K562 (cell line): ENCODE measurements at regions not wholly inside any gene's neighbourhood (a gene's known extent, or its start where the extent isn't known, plus 50 kb on each side); places are given as distances from the start of the nearest gene placed in this dataset.

Source experiments
- BRCA1 ChIP-seq, 2 experiments: fragments of 450-650 bp in 1 of 2; sonication (generic) in 1 of 2; formaldehyde crosslinking in 1 of 2; IDR thresholded peaks; 2 replicates each; pipeline versions ENCODE4 v1.5.0 to v1.6.1; 2017 to 2020; ENCODE audit warnings: mild to moderate bottlenecking in 1 of 2, missing genetic modification reagents in 1 of 2
- C11orf30 ChIP-seq: fragments of 450-650 bp; IDR thresholded peaks from 2 replicates; pipeline ENCODE4 v1.6.1; 2016; ENCODE audit warnings: low read depth, mild to moderate bottlenecking
- EP400 ChIP-seq: fragments of 450-650 bp; IDR thresholded peaks from 2 replicates; pipeline ENCODE4 v1.6.1; 2017; ENCODE audit warnings: antibody characterized with exemption, mild to moderate bottlenecking, moderate library complexity
- FOXJ2 ChIP-seq: fragments of 200-800 bp; sonication (Bioruptor generic); IDR thresholded peaks from 2 replicates; pipeline ENCODE4 v1.6.1; 2016; ENCODE audit warnings: missing genetic modification characterization, missing compliant biosample characterization
- HBP1 ChIP-seq: fragments of 450-650 bp; formaldehyde crosslinking; IDR thresholded peaks from 2 replicates; pipeline ENCODE4 v1.4.0; 2022; ENCODE audit warnings: missing genetic modification characterization
- HEY1 ChIP-seq: fragments of 250-450 bp; sonication (Bioruptor Pico); IDR thresholded peaks from 2 replicates; pipeline ENCODE4 v1.5.0; 2020; ENCODE audit warnings: mild to moderate bottlenecking, moderate library complexity, borderline replicate concordance
- PTBP1 ChIP-seq: fragments of 200-400 bp; formaldehyde crosslinking; IDR thresholded peaks from 2 replicates; pipeline ENCODE4 v1.6.1; 2017; ENCODE audit warnings: low read depth, low read length
- SMARCA5 ChIP-seq: fragments of 450-650 bp; IDR thresholded peaks from 2 replicates; pipeline ENCODE4 v1.6.1; 2016
- TEAD2 ChIP-seq: fragments of 450-650 bp; IDR thresholded peaks from 2 replicates; pipeline ENCODE4 v1.6.1; 2016; ENCODE audit warnings: missing genetic modification characterization, control low read depth, missing compliant biosample characterization
- ZBTB12 ChIP-seq: fragments of 250-450 bp; sonication (Bioruptor Pico); IDR thresholded peaks from 2 replicates; pipeline ENCODE4 v1.4.0; 2020
- ZMIZ1 ChIP-seq, 2 experiments: fragments of 150-350 bp in 1 of 2; IDR thresholded peaks; 2 replicates each; pipeline ENCODE4 v1.6.1; 2012 to 2016; ENCODE audit warnings: low read depth in 2 of 2, low read length in 2 of 2, mild to moderate bottlenecking in 1 of 2, moderate library complexity in 1 of 2
- ZNF140 ChIP-seq: fragments of 250-450 bp; sonication (Bioruptor Pico); IDR thresholded peaks from 2 replicates; pipeline ENCODE4 v1.8.0; 2021; ENCODE audit warnings: moderate library complexity, mild to moderate bottlenecking, inconsistent platforms
- ZNF511 ChIP-seq: sonication (generic); formaldehyde crosslinking; IDR thresholded peaks from 2 replicates; pipeline ENCODE4 v1.8.0; 2022; ENCODE audit warnings: mild to moderate bottlenecking, missing genetic modification reagents
- TF ChIP-seq, protein P1 (sequence below): fragments of 200-800 bp; sonication (Bioruptor generic); IDR thresholded peaks from 2 replicates; pipeline ENCODE4 v1.6.1; 2016; ENCODE audit warnings: missing genetic modification characterization, missing compliant biosample characterization
- TF ChIP-seq, protein P2 (sequence below): sonication (generic); formaldehyde crosslinking; IDR thresholded peaks from 2 replicates; pipeline ENCODE4 v1.9.0; 2022; ENCODE audit warnings: mild to moderate bottlenecking, missing genetic modification reagents

DNA sequence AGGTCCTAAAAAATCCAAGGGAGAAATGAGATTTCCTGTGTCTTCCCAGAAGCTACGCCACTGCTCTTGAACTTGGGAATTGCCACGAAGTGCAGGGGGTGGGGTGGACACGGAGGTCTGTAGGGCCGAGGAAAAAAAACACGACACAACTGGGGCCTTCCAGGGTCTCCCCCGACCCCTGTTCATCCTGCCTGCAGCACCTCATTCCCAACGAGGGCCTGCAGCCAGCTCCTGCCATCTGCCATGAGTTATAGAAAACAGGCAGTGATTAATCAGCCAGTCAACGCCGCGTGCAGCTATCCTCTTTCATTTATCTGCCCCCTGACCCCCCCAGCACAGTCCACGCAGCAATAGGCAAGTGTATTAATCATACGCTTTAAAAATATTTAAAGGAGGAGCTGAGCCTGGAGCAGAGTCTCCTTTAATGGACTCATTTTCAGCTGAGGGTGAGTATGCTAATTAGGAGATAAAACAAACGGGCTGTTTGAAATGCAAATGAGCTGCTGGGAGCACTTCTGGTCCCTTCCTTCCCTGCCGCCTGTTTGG is 209.9 kb downstream of the TFCP2L1 start (continued):
- TF ChIP-seq, protein P1, sequence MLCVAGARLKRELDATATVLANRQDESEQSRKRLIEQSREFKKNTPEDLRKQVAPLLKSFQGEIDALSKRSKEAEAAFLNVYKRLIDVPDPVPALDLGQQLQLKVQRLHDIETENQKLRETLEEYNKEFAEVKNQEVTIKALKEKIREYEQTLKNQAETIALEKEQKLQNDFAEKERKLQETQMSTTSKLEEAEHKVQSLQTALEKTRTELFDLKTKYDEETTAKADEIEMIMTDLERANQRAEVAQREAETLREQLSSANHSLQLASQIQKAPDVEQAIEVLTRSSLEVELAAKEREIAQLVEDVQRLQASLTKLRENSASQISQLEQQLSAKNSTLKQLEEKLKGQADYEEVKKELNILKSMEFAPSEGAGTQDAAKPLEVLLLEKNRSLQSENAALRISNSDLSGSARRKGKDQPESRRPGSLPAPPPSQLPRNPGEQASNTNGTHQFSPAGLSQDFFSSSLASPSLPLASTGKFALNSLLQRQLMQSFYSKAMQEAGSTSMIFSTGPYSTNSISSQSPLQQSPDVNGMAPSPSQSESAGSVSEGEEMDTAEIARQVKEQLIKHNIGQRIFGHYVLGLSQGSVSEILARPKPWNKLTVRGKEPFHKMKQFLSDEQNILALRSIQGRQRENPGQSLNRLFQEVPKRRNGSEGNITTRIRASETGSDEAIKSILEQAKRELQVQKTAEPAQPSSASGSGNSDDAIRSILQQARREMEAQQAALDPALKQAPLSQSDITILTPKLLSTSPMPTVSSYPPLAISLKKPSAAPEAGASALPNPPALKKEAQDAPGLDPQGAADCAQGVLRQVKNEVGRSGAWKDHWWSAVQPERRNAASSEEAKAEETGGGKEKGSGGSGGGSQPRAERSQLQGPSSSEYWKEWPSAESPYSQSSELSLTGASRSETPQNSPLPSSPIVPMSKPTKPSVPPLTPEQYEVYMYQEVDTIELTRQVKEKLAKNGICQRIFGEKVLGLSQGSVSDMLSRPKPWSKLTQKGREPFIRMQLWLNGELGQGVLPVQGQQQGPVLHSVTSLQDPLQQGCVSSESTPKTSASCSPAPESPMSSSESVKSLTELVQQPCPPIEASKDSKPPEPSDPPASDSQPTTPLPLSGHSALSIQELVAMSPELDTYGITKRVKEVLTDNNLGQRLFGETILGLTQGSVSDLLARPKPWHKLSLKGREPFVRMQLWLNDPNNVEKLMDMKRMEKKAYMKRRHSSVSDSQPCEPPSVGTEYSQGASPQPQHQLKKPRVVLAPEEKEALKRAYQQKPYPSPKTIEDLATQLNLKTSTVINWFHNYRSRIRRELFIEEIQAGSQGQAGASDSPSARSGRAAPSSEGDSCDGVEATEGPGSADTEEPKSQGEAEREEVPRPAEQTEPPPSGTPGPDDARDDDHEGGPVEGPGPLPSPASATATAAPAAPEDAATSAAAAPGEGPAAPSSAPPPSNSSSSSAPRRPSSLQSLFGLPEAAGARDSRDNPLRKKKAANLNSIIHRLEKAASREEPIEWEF (CRISPR knock-in tag) = 0 out of 2 replicates have a peak, but pooled peaks have one; percentile 70
- TF ChIP-seq HBP1 (CRISPR knock-in tag) (peak; percentile 100), ZNF511 (peak; percentile 50; the same call in 1 of the 2 replicates), BRCA1 (IDR thresholded peaks at IDR 0.05) (no peak), BRCA1 (CRISPR knock-in tag; IDR thresholded peaks at IDR 0.05) (no peak), HEY1 (CRISPR knock-in tag) (peak; percentile 81; the same call in 1 of the 2 replicates), ZBTB12 (CRISPR knock-in tag) (peak; percentile 37; the same call in 1 of the 2 replicates), C11orf30 (no peak), ZNF140 (CRISPR knock-in tag) (no peak), TEAD2 (tag) (no peak), SMARCA5 (no peak), FOXJ2 (no peak), PTBP1 (peak; percentile 99), EP400 (no peak), ZMIZ1 (IDR thresholded peaks at IDR 0.05; ENCODE audit: low read depth in 2 of 2, low read length in 2 of 2) (peak in 1 of 2 experiments; percentile 100; a peak in 2 of 4 replicates)
- TF ChIP-seq, protein P2, sequence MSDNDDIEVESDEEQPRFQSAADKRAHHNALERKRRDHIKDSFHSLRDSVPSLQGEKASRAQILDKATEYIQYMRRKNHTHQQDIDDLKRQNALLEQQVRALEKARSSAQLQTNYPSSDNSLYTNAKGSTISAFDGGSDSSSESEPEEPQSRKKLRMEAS (CRISPR knock-in tag) = peak; percentile 58; the same call in 1 of the 2 replicates
